Mucosa of descending colon (tissue), 3 donors: ENCODE measurements at regions not wholly inside any gene's neighbourhood (a gene's known extent, or its start where the extent isn't known, plus 50 kb on each side); places are given as distances from the start of the nearest gene placed in this dataset.

Experiments used
- ATAC-seq: fragments of 200-7000 bp; cut with Tn5 transposase; one replicate; pipeline ENCODE4 v1.9.1; 2020; ENCODE audit warnings: mild to moderate bottlenecking, moderate library complexity
- DNase-seq, 3 donors: peaks; one replicate each; pipeline ENCODE4 v3.0.0-alpha.2; 2020
- H3K36me3 ChIP-seq: fragments of 200-600 bp; one replicate; pipeline ENCODE4 v1.8.0; 2021; ENCODE audit warnings: low read depth, mild to moderate bottlenecking
- H3K4me1 ChIP-seq: fragments of 200-600 bp; one replicate; pipeline ENCODE4 v1.8.0; 2021; ENCODE audit warnings: low read depth, mild to moderate bottlenecking
- H3K4me3 ChIP-seq: fragments of 200-600 bp; one replicate; pipeline ENCODE4 v1.8.0; 2021; ENCODE audit warnings: mild to moderate bottlenecking
- H3K9me3 ChIP-seq: fragments of 200-600 bp; one replicate; pipeline ENCODE4 v1.8.0; 2021; ENCODE audit warnings: mild to moderate bottlenecking
- CTCF ChIP-seq: fragments of 200-600 bp; IDR thresholded peaks from one replicate; pipeline ENCODE4 v1.8.0; 2022; ENCODE audit warnings: antibody characterized with exemption, mild to moderate bottlenecking
- intact Hi-C, 2 donors: fragments of 100-400 bp; cut with DNase I in 1 of 2; cut with micrococcal nuclease in 1 of 2; formaldehyde crosslinking; loops; one replicate each; pipeline versions ENCODE4 v1.11.0 to v1.11.1; 2022; cut with DNase I, micrococcal nuclease
- donor health status: DM: no; HTN: no; CAD: no; lungs with moderate emphysema.
- donor health status: DM: no; HTN: no; CAD: no.
- donor health status: DM: no; HTN: yes; CAD: no.

DNA sequence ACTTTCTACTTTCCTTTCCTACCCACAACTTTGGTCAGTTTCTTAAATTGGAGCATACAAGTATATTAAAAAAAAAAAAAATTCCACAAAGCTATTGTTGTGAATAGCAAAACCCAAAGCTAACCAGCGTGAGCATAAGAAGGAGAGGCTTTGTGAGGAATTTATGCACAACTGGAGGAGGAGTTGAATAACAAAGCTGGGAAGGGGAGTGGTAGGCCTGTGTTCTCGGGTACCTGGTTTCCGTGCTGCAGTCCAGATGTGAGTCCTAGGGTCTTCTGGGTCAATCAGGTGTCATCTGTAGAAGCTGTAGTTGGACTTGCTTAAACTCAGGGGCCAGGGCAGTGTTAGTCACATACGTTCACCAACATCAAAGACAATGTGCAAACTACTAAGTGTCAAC, 422.5 kb upstream of the SGCG start:
- H3K9me3 ChIP-seq = peaks cover 1% of the 10 kb centered on the region

DNA sequence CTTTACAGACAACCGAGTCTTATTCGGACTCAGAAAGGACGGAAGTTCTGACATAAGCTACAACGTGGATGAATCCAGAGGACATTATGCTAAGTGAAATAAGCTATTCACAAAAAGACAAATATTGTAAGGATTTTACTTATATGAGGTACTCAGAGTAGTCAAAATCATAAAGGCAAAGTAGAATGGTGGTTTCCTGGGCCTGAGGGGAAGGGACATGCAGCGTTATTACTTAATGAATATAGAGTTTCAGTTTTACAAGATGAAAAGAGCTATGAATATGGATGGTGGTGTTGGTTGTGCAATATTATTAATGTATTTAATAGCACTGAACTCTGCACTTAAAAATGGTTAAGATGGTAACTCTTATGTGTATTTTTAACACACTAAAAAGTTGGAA, 419.1 kb upstream of the SGCG start:
- Histone ChIP-seq H3K9me3 (no peaks in the 10 kb centered on the region), H3K4me3 (no peak overlapping the region), H3K4me1 (no peaks in the 10 kb centered on the region), H3K36me3 (no peaks in the 10 kb centered on the region)
- intact Hi-C loops = no loop called here
- no peak for ATAC-seq
- DNase-seq = no peak
- no peak for TF ChIP-seq CTCF

More for the DNA sequence above, 422.5 kb upstream of the SGCG start:
- no peak overlapping the region for H3K4me3 ChIP-seq
- intact Hi-C loops = no loop called here
- no peak for TF ChIP-seq CTCF
- H3K4me1 ChIP-seq = no peaks in the 10 kb centered on the region
- no peaks in the 10 kb centered on the region for H3K36me3 ChIP-seq
- DNase-seq (no peak), ATAC-seq (no peak)

- intact Hi-C loops = no loop called here
- ATAC-seq = no peak
- Histone ChIP-seq H3K9me3 (no peaks in the 10 kb centered on the region), H3K4me1 (no peaks in the 10 kb centered on the region), H3K36me3 (no peaks in the 10 kb centered on the region), H3K4me3 (no peak overlapping the region)
- no peak for DNase-seq
- no peak for TF ChIP-seq CTCF
Measured at GRCh38 chr13:22765547-22765946, 415.2 kb upstream of the SGCG start.

GRCh38 chr13:22770891-22771290, 409.9 kb upstream of the SGCG start:
- Histone ChIP-seq H3K4me1 (no peaks in the 10 kb centered on the region), H3K36me3 (no peaks in the 10 kb centered on the region), H3K9me3 (no peaks in the 10 kb centered on the region), H3K4me3 (no peak overlapping the region)
- intact Hi-C loops = no loop called here
- no peak for TF ChIP-seq CTCF
- no peak for DNase-seq
- no peak for ATAC-seq

DNA sequence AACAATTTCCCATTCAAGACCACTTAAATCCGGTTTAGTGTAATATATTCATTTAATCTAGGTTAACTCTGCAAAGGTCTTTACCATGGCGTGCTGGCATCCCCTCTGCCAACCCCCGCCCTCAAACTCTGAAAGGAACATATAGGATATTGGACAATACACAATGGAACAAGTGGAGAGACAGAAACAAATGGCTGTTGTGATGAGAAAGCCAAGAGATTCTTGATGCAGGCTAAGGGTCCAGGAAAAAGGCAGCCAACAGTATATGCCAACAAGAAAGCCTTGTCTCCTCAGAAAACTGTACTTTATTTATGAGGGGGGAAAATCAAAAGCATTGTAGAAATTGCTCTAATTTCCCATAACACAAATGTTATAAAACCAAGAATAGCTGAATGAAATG, 407.3 kb upstream of the SGCG start:
- H3K4me3 ChIP-seq = no peak overlapping the region
- intact Hi-C loops = no loop called here
- H3K36me3 ChIP-seq = no peaks in the 10 kb centered on the region
- no peaks in the 10 kb centered on the region for H3K9me3 ChIP-seq
- TF ChIP-seq CTCF = no peak
- DNase-seq (no peak), ATAC-seq (no peak)
- H3K4me1 ChIP-seq = no peaks in the 10 kb centered on the region

- Histone ChIP-seq H3K4me3 (no peak overlapping the region), H3K4me1 (no peaks in the 10 kb centered on the region), H3K9me3 (no peaks in the 10 kb centered on the region), H3K36me3 (no peaks in the 10 kb centered on the region)
- DNase-seq (no peak), ATAC-seq (no peak)
- intact Hi-C loops = no loop called here
- TF ChIP-seq CTCF = no peak
Measured at GRCh38 chr13:22776394-22777186, 404.2 kb upstream of the SGCG start.
